CD4-positive, alpha-beta T cell treated with Interleukin-6 at 100 ng/mL for 8 hours (primary cell): ENCODE measurements at regions not wholly inside any gene's neighbourhood (a gene's known extent, or its start where the extent isn't known, plus 50 kb on each side); places are given as distances from the start of the nearest gene placed in this dataset.
"Not testable (repeated sequence)": the region's sequence is repeated elsewhere in the genome, so short reads cannot be mapped to it uniquely, and the experiment has no call there.

Experiments used
- DNase-seq: peaks from one replicate; pipeline ENCODE4 v3.0.0-alpha.2; 2020; ENCODE audit warnings: mixed read lengths, low spot score

DNA sequence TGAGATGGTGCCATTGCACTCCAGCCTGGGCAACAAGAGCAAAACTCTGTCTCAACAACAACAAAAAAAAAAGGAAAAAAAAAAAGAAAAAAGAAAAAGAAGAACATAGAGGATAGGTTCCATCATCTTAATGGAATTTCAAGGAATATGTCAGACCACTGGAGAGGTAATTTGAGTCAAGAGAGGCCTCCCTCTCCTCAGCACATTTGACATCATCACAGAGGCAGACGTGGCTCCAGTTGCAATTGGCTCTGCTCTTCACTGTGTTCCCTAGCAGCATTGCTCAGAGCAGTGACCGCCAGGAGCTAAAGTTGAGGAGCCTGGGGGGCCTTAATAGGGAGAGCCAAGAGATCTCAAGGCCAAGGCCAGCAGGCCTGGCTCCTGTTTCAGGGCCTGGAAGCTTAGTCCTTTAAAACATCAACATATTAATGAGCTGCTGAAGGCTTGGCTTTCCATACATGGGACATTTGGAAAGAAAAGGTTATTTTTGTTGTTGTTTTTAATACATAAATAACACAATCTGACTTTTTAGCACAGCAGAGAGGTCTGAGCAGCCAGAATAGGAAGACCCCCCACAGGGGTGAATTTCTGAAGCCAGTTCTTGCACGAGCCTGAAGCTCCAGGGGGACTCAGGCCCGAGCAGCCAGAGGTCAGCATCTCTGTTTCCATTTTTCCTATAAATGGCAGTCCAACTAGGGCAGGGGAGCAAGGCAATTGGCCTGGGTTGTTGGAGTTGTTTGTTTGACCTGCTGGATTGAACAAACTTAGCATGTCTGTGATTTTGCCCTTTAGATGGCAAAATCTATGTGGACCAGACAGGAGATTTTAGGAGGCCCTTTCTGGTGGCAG, 118.3 kb upstream of the FGGY start:
- no peak for DNase-seq

DNA sequence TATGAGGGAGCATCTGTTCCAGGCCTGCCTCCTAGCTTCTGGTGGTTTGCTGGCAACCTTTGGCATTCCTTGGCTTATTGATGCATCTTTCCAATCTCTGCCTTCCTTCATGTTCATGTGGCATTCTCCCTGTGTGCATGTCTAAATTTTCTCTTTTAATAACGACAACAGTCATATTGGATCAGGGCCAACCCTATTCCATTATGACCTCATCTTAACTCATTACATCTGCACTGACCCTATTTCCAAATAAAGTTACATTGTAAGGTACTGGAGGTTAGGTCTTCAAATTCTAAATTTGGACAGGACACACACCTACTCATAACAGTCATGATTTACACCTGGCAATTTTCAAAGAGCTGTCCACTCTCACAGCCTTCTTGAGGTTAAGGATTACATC, 117.2 kb upstream of the FGGY start:
- DNase-seq: no peak

DNA sequence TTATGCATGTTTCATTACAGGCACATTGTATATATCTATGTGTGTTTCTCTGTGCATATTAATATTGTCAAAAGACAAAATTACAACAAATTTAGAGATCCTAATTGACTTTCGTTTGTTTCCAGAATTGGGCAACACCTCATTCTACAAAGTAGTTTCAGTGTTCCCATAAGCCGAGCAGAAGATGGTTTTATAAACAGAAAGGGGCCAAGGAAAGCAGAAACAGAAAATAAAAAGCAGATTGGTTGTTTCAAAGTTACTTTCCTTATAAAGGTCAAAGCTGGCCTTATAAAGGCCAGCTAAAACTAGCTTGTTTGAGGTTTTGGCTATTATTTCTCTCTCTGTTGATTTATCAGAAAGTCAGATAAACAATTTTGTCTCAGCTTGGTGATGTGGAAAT, 116.2 kb upstream of the FGGY start:
- DNase-seq: no peak

DNA sequence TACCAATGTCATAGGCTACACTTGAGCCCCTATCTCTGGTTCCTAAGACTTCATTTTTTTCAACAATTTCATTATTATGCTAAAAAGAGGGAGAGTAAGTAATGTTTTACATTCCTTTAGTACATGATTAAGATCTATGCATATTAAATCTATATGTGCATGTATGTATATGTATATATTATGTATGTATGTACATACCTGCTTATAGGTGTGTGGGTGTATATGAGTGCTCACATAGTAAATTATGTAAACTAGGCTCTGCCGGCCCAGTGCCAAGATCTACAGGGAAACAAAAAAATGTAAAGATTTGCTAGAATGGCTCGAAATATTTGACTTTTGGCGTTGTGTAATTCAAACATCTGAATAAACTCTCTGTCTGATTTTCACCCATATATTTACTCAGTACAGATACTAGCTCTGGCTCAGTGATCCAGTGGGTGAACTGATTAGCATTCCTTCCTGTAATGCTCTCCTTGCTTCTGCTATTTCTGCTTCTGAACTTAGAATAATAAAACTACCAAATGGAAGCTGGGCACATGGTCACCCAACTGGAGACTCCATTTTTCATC, 113.1 kb upstream of the FGGY start:
- DNase-seq: no peak

DNA sequence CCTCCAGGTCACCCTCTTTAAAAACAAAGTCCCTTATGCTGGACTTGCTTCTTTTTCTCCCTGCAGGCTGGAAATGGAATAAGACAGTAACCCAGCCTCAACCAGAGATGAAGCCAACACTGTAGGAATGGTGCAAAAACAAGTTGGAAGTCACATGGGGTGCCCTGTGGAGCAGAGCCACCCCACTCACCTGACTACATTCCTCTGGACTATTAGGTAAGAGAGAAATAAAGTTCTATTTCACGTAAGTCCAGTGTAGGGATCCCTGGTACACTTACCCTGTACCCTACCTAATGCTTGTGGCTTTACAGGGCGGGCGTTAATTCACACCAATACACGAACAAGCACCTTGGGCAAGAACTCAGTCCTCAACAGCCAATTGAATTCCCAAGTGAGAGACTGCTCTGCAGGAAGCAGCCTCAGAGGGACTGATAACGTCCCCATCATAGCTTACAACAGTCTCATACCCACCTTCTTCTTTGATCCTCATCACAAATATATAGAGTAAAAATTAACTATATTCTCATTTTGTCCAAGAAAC, 112.5 kb upstream of the FGGY start:
- no peak for DNase-seq

DNA sequence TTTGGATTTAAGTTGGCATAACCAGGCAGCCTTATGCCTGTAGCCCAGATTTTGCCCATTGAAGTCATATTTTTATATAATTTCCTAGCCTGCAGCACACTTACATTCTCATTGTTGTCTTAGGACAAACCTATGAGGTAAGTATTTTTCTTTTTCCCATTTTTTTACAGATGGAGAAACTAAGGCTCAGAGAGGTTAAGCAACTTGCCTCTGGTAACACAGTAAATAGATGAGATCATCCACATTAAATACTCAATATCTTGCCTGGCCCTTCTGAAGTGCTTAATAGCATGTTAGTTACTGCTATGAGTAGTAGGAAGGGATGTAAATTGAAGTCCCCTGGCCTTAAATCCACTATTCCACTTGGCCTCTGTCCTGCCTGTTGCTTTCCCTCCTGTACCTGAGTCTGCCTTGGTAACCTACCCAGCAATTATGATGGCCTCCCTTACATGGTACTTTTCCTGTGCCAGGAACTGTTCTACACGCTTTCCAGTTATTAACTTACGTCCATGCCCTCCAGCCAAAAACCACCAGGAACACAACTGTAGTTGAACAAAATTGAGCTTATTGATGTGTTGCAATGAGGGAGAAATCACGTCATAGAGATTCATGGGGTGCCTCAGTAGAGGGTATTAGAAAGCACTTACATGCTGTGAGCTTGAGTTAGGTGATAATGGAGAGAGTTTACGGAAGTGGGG, 111.6 kb upstream of the FGGY start:
- no peak for DNase-seq

DNA sequence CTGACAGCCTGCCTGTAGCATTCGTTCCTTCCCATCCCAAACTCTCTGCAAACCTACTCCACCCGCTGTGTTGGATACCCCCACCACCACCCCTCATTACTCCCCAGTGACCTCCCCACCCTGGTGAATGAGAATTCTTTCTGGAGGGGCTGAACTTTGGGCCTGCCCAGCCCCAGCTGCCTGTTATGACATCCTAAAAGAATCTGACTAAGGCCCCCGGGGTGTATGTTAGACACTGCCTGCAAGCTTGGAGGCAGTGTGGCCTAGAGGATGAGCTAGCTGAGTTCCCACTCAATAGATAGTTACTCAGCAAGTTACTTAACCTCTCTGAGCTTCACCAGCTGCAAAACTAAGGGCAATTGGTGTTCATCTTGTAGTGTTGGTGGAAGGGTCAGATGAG, 110.2 kb upstream of the FGGY start:
- no peak for DNase-seq

DNA sequence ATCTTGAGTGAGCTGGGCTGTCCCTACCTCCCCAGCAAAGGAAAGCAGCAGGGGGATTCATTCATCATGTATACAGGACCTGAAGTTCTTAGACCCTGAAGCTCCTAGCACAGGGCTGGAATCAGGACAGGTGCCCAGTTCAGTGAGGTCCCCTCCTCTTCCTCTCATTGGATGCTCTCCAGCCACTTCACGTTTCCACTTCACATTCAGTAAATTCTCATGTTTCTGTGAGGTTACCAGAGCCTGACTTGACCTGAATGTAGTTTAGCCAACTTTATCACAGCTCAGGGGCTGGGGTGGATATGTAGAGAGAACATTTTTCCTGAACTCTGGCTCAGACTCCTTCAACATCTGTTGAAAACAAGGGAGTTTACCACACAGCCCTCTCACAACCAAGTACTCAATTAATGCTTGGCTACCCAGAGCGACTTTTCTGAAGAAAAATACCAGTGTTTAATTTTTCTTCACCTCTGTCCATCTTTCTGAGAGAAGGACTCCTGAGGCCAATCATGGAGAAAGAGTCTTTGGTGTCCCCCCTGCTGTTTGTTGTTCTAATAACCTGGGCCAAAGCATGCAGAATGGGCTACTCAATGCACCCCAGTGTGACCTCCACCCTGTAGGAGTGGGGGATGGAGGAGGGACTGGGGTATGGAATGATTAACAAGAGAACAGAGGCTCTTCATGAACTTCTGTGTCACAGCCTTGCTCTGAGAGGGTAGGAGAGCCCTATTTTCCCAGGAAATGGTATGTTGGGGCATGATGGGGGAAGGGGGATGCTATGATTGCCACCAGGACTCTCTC, 108.3 kb upstream of the FGGY start:
- DNase-seq: no peak

DNA sequence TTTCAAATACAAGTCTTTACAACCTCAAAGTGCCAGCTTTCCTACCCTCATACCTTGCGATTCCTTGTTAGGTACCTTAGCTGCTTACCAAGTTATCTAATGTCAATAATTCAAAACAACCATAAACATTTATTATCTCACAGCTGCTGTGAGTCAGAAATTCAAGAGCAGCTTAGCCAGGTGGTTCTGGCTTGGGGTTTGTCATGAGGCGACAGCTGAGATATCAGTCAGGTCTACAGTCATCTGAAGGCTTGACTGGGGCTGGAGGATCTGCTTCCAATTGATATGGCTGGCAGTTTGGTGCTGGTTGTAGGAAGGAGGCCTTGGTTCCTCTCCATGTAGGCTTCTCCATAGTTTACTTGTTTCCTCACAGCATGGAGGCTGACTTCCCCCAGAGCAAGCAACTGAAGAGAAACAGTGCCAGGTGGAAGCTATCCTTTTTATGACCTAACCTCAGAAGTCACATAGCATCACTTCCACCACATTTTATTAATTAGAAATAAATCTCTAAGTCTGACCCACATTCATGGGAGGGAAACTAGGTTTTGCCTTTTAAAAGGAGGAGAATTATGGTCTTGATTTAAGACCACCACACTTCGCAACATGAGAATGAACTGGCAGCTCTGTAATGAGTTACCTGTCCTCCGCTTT, 103.3 kb upstream of the FGGY start:
- no peak for DNase-seq

DNA sequence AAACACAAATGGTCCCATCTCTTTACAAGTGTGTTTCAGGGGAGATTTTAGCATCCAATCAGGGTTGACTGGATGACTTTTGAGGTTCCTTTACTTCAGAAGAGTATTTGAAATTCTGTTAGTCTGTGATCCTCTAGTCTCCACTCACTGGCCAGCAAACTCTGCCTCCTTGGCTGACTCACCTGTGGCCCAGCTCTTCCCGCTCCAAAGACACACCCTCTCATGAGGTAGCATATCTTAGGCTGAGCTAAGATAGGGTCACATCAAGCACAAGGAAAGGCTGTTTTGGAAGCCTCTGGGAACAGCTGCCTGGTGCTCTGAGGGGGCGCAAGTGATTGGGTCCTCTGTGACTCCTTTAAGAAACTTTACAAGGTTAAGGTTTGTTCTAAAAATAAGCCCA, 102.3 kb upstream of the FGGY start:
- DNase-seq: no peak

DNA sequence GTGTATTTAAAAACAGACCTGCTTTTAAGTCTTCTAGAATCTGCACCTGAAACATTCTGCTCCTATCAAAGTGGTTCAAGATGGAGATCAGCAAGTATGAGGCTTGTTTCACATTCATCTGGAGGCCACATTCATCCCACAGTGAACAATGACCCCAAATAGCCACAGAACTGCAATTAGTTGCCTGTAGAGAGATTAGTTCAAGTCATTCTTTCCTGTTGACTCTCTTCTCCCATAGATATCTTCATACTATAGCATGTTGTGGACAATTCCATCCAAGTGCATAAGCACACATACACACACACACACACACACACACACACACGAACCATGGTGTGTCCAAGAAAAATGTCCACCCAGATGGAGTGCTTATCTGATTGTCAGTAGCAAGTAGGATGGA, 101.7 kb upstream of the FGGY start:
- no peak for DNase-seq

DNA sequence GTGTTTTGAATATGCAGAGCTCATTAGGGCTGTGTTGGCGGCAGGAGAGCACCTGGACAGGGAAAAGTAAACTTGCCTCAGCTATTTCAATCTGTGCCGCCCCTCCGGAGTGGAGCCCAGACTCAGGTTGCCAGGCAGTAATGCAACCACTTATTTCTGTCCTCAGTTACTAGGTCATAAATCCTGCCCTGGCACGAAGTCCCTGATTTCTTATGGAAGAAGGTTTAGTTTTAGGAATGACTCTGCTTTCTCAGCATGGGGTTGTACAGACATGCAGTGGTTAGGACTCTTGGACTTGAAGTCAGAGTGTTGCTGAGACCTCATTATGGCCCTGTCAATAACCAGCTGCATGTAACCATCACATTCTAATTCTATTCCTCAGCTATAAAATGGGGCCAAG, 98.3 kb upstream of the FGGY start:
- no peak for DNase-seq

DNA sequence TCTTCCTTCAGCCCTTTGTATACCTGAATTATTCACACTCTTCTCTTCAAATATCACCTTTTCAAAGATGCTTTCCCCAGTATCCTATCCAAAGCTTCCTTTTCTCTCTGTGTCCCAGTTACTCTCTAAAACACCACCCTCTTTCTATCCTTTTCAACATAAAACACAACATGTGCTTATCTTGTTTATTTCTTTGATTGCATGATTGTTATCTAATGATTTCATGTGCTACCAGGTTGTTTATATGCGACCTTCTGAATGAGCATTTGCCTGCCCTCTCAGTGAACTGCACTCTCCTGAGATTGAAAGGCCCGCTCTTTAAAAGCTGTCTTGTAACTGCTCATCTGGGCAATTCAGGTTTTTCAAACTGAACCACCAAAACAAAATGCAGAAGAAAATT, 97.7 kb upstream of the FGGY start:
- no peak for DNase-seq

DNA sequence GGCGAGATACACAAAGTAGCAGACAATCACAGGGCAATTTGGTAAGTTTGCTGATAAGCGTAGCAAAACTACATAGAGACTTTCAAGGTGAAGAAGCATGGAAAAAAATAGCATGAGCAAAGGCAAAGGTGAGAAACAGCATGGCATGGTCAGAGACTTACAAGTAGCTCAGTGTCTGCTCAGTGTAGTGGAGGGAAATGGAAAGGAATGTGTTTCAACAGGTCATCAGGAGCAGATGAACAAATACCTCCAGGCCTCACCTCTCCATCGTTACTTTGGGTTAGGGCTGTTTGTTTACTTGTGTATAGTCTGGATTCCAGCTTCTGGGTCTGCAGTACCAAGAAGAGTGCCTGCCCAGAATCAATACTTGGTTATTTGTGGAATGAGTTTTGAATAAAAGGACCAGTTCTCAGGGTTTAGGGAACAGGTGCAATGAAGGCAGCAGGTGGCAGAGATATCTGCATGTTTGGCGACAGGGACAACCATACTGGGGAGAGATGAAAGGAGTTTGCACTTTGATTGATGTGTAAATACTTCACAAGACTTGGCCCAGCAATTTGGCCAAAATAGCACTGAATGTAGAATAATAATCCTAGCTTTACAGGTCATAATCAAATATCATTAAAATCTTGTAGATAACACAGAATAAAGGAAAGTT, 97.0 kb upstream of the FGGY start:
- DNase-seq: no peak

DNA sequence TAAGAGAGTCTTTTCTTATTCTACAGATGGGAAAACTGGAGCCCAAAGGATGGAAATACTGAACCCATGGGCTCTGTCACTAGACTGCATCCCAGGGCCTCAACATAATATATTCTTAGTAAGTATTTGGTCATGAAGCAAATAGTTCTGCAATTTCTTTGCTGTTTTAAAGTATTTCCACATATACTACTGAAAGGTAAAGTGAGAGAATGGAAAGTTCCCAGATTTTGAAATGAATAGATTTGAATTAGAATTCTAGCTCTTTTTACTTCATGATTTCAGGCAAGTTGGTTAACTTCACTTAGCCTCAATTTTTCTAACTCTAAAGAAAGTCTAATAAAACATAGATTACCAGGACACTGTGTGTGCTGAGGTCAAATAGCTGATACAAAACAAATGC, 95.6 kb upstream of the FGGY start:
- DNase-seq: no peak

DNA sequence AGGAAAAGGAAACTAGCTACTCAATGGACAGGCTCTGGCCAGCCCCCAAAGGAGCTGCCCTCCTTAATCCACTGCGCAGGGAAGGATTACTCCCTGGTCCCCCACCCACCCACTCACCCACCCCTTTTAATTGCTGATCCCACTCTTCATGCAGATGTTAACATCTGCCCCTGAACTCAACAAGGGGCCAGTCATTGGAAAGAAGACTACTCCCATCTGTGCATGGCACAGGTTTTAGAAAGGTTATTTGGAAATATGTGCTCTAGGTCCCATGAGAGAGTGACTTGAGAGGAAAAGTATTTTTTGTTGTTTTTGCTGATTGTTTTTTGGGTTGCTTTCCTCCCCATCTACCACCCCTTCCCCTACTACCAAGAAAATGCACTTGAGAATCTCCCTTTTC, 94.4 kb upstream of the FGGY start:
- no peak for DNase-seq

DNA sequence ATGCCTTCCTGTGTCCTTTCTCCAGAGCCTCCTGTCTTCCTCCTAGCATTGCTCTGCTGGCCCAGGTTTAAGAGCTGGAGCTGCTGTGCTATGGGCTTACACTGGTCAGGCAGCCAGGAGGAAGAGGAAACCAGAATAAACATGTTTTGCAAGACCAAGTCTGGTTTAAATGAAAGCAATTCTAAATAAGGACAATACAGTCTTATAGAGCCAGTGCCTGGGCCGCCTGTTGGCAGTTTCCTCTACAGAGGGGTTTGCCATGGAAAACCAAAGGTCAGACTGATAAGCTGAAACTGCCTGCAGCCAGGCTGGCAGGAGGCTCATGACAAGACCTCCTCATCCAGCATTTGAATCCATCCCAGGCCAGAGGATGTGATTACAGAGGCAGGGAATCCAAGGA, 92.9 kb upstream of the FGGY start:
- DNase-seq: no peak

DNA sequence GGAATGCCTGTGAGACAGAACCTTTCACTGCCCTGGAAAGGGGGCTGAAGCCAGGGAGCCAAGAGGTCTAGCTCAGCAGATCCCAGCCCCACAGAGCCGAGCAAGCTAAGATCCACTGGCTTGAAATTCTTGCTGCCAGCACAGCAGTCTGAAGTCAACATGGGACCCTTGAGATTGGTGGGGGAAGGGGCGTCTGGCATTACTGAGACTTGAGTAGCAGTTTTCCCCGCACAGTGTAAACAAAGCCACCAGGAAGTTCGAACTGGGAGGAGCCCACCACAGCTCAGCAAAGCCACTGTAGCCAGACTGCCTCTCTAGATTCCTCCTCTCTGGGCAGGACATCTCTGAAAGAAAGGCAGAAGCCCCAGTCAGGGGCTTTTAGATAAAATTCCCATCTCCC, 90.3 kb upstream of the FGGY start:
- DNase-seq: not testable (repeated sequence)

DNA sequence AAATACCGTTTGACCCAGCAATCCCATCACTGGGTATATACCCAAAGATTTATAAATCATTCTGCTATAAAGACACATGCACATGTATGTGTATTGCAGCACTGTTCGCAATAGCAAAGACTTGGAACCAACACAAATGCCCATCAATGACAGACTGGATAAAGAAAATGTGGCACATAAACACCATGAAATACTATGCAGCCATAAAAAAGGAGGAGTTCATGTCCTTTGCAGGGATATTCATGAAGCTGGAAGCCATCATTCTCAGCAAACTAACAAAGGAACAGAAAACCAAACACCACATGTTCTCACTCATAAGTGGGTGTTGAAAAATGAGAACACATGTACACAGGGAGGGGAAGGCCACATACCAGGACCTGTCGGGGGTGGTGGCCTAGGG, 86.5 kb upstream of the FGGY start:
- not testable (repeated sequence) for DNase-seq

DNA sequence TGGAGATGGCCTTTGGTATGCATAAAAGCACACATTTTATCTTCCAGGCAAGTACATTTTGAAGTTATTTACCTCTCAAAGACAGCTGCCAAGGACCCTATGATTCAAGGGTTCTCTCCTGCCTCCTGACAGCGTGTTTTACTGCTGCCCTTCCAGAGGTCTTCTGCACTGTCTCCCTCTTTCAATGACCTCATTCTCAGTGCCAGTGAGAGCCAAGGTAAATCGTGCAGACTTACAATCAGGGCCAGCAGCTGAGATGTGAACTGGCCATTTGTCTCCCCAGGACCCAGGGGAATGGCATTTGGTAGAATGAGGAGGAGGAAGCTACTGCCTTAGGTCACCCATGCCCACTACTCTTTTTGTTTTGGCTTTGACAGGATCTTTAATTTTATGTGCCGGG, 84.2 kb upstream of the FGGY start:
- no peak for DNase-seq
